MM.1S (cell line): ENCODE measurements at regions not wholly inside any gene's neighbourhood (a gene's known extent, or its start where the extent isn't known, plus 50 kb on each side); places are given as distances from the start of the nearest gene placed in this dataset.

Experiments
- EZH2 ChIP-seq: fragments of 300-600 bp; sonication (generic); optimal IDR thresholded peaks from 2 replicates; pipeline ENCODE3; 2017; ENCODE audit warnings: low read depth, mild to moderate bottlenecking, antibody characterized with exemption, low read length, mixed read lengths
- TF ChIP-seq, protein P1 (sequence below): fragments of 300-600 bp; sonication (generic); IDR thresholded peaks from 2 replicates; pipeline ENCODE4 v1.5.1; 2016; ENCODE audit warnings: antibody characterized with exemption, low read length, mixed read lengths

DNA sequence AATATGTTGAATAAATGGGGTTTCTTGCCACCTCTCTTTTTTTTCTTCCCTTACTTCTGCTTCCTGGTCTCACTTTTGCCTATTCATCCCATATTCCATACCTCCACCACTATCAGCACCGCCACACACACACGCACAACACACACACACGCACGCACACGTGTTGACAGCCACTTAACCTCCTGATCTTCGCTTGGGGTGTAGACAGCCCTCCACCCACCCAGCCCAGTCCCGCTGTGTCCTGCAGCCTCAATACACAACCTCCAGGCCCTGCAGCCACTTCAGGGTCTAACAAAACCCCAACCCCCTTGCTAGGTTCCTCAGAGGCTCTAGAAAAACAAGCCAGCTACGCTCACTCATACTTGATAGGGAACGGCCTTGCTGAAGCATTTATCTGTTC, 72.3 kb downstream of the LINC00237 start:
- TF ChIP-seq, protein P1, sequence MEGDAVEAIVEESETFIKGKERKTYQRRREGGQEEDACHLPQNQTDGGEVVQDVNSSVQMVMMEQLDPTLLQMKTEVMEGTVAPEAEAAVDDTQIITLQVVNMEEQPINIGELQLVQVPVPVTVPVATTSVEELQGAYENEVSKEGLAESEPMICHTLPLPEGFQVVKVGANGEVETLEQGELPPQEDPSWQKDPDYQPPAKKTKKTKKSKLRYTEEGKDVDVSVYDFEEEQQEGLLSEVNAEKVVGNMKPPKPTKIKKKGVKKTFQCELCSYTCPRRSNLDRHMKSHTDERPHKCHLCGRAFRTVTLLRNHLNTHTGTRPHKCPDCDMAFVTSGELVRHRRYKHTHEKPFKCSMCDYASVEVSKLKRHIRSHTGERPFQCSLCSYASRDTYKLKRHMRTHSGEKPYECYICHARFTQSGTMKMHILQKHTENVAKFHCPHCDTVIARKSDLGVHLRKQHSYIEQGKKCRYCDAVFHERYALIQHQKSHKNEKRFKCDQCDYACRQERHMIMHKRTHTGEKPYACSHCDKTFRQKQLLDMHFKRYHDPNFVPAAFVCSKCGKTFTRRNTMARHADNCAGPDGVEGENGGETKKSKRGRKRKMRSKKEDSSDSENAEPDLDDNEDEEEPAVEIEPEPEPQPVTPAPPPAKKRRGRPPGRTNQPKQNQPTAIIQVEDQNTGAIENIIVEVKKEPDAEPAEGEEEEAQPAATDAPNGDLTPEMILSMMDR = no peak
- no peak for TF ChIP-seq EZH2
